ENCODE measurements at regions not wholly inside any gene's neighbourhood (a gene's known extent, or its start where the extent isn't known, plus 50 kb on each side); places are given as distances from the start of the nearest gene placed in this dataset.
"Not testable (repeated sequence)": the region's sequence is repeated elsewhere in the genome, so short reads cannot be mapped to it uniquely, and the experiment has no call there.

DNA sequence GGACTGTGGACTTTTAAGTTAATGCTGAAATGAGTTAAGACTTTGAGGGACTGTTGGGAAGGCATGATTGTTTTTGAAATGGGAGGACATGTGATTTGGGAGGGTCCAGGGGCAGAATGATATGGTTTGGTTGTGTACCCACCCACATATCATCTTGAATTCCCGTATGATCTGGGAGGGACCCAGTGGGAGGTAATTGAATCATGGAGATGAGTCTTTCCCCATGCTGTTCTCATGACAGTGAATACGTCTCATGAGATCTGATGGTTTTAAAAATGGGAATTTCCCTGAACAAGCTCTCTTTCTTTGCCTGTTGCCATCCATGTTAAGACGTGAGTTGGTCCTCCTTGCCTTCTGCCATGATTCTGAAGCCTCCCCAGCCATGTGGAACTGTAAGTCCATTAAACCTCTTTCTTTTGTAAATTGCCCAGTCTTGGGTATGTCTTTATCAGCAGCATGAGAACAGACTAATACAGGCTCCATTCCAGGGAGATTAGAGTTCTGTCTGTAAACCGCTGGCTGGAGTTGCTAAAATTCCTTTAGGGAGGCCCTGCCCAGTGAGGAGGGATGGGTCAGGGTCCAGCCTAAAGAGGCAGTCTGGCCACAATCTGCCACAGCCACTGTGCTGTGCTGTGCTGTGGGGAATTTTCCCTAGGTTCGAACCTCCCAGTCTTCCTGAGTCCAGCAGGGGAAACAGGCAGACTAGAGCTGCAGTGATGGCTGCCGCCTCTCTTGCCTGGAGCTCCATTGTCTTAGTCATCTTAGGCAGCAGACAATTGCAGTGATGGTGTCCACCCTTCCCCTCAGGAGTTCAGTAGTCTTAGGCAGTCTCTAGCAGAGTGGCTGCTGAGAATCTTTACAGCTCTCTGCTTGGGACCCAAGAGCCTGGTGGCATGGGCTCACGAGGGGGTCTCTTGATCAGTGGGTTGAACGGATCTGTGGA lies 94.1 kb upstream of the PMCH start:
- H3K4me1 Mint-ChIP-seq; H3K4me3 Mint-ChIP-seq; H3K9me3 Mint-ChIP-seq (ENCODE audit: low read depth); intact Hi-C loops (cut with DNase I, micrococcal nuclease); H3K27ac Mint-ChIP-seq; H3K36me3 Mint-ChIP-seq (ENCODE audit: low read depth); DNase-seq; CTCF ChIA-PET; ATAC-seq; H3K27me3 Mint-ChIP-seq: not testable (repeated sequence)
- POLR2A ChIA-PET, result interaction anchor here (0.6 kb wide), 1 partner anchor 77 kb away, joined by 6 read pairs; no protein-coding TSS in a partner anchor

- CTCF ChIA-PET, result interaction anchor here (0.6 kb wide), 1 partner anchor 103 kb away, joined by 3 read pairs; no protein-coding TSS in a partner anchor
- H3K36me3 Mint-ChIP-seq (ENCODE audit: low read depth); H3K4me3 Mint-ChIP-seq; POLR2A ChIA-PET; intact Hi-C loops (cut with DNase I, micrococcal nuclease); ATAC-seq; H3K4me1 Mint-ChIP-seq; DNase-seq; H3K9me3 Mint-ChIP-seq (ENCODE audit: low read depth); H3K27ac Mint-ChIP-seq; H3K27me3 Mint-ChIP-seq: not testable (repeated sequence)
These were observed 92.1 kb upstream of the PMCH start for GRCh38 chr12:102289702-102290101.

DNA sequence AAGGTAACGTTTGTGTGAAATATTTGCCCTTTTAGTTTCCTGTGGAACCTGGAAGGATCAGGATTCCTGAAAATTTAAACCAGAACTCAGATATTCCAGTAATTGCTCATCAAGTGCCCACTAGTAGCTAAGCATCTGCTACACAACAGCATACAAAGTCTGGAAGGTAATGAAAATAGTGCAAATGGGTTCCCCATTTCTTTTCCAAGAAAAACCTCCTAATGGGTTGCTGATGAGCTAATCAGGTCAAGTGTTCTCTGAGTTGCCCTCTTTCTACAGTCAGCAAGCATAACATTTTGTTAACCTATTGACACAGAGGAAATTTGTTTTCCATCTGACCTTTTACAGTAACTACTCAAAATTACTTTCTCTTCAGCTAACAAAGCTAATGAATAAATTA lies 83.6 kb upstream of the PMCH start:
- ChIA-PET CTCF (no interaction called here), POLR2A (no interaction called here)
- intact Hi-C loops (cut with DNase I, micrococcal nuclease), result no loop called here
- Mint-ChIP-seq H3K4me3 (no peak overlapping the region), H3K4me1 (no peaks in the 10 kb centered on the region), H3K36me3 (ENCODE audit: low read depth) (no peaks in the 10 kb centered on the region), H3K9me3 (ENCODE audit: low read depth) (peaks cover 2% of the 10 kb centered on the region), H3K27ac (no peak overlapping the region), H3K27me3 (peaks cover 2% of the 10 kb centered on the region)
- DNase-seq (no peak), ATAC-seq (no peak)

DNA sequence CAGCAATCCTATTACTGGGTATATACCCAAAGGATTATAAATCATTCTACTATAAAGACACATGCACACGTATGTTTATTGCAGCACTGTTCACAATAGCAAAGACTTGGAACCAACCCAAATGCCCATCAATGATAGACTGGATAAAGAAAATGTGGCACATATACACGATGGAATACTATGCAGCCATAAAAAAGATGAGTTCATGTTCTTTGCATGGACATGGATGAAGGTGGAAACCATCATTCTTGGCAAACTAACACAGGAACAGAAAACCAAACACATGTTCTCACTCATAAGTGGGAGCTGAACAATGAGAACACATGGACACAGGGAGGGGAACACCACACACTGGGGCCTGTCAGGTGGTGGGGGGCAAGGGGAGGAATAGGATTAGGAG lies 58.1 kb upstream of the PMCH start:
- CTCF ChIA-PET; DNase-seq; H3K4me3 Mint-ChIP-seq; H3K27ac Mint-ChIP-seq; H3K36me3 Mint-ChIP-seq (ENCODE audit: low read depth); H3K27me3 Mint-ChIP-seq; intact Hi-C loops (cut with DNase I, micrococcal nuclease); H3K4me1 Mint-ChIP-seq; ATAC-seq; H3K9me3 Mint-ChIP-seq (ENCODE audit: low read depth); POLR2A ChIA-PET: not testable (repeated sequence)

DNA sequence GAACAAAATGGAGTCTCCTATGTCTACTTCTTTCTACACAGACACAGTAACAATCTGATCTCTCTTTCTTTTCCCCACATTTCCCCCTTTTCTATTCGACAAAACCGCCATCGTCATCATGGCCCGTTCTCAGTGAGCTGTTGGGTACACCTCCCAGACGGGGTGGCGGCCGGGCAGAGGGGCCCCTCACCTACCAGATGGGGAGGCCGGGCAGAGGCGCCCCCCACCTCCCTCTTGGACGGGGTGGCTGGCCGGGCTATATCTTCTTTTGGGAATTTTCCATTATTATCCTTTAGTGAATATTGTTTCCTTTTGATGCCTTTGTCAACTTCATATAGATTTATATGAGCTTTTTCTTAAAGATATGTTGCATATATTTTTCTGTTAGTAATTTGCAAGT lies 53.4 kb upstream of the PMCH start:
- H3K36me3 Mint-ChIP-seq (ENCODE audit: low read depth); POLR2A ChIA-PET; ATAC-seq; DNase-seq; H3K9me3 Mint-ChIP-seq (ENCODE audit: low read depth); H3K27ac Mint-ChIP-seq; H3K4me1 Mint-ChIP-seq; H3K27me3 Mint-ChIP-seq; H3K4me3 Mint-ChIP-seq; intact Hi-C loops (cut with DNase I, micrococcal nuclease); CTCF ChIA-PET: not testable (repeated sequence)

- POLR2A ChIA-PET, result no interaction called here
- CTCF ChIA-PET, result interaction anchor here (0.7 kb wide), 1 partner anchor 16 kb away, joined by 3 read pairs; no protein-coding TSS in a partner anchor
- Mint-ChIP-seq H3K4me3 (no peak overlapping the region), H3K27me3 (peaks cover 5% of the 10 kb centered on the region), H3K4me1 (no peaks in the 10 kb centered on the region), H3K27ac (no peak overlapping the region), H3K9me3 (ENCODE audit: low read depth) (peaks cover 3% of the 10 kb centered on the region), H3K36me3 (ENCODE audit: low read depth) (no peaks in the 10 kb centered on the region)
- ATAC-seq, result no peak
- no peak for DNase-seq
- intact Hi-C loops (cut with DNase I, micrococcal nuclease), result no loop called here
These were observed 51.6 kb upstream of the PMCH start for GRCh38 chr12:102249079-102249841.

Measured in activated CD4-positive, alpha-beta T cell treated with anti-CD3 and anti-CD28 coated beads for 36 hours (primary cell).